ENCODE measurements at regions not wholly inside any gene's neighbourhood (a gene's known extent, or its start where the extent isn't known, plus 50 kb on each side); places are given as distances from the start of the nearest gene placed in this dataset.

- no peak for TF ChIP-seq CTCF (CRISPR knock-in tag; IDR thresholded peaks at IDR 0.05)
- TF ChIP-seq ZBTB43 (CRISPR knock-in tag; conservative IDR thresholded peaks at IDR 0.05), result no peak
- TF ChIP-seq ATF7 (IDR thresholded peaks at IDR 0.05), result no peak
- no peak for TF ChIP-seq ATF7 (CRISPR knock-in tag; IDR thresholded peaks at IDR 0.05)
- no peak for TF ChIP-seq TAF1 (CRISPR knock-in tag; IDR thresholded peaks at IDR 0.05)
- no peak for TF ChIP-seq ETV6 (CRISPR knock-in tag; conservative IDR thresholded peaks at IDR 0.05)
- no peak for TF ChIP-seq JUND (CRISPR knock-in tag; IDR thresholded peaks at IDR 0.05)
- no peak for TF ChIP-seq ZSCAN5A (CRISPR knock-in tag; IDR thresholded peaks at IDR 0.05; ENCODE audit: borderline replicate concordance)
- no peak for TF ChIP-seq MAX (IDR thresholded peaks at IDR 0.05)
Observed at GRCh38 chr12:123064885-123065619, 84.6 kb downstream of the ARL6IP4 start.

Data from HepG2 (cell line).